ENCODE measurements at regions not wholly inside any gene's neighbourhood (a gene's known extent, or its start where the extent isn't known, plus 50 kb on each side); places are given as distances from the start of the nearest gene placed in this dataset.
"Not testable (repeated sequence)": the region's sequence is repeated elsewhere in the genome, so short reads cannot be mapped to it uniquely, and the experiment has no call there.

GRCh38 chr2:106323337-106324013, 129.4 kb upstream of the UXS1 start:
- Histone ChIP-seq H3K79me2 (ENCODE audit: insufficient read depth, low read length) (no peaks in the 10 kb centered on the region), H3K36me3 (ENCODE audit: insufficient read depth, low read length) (no peaks in the 10 kb centered on the region), H3K27me3 (ENCODE audit: insufficient read depth, low read length, poor library complexity) (no peaks in the 10 kb centered on the region), H3K4me3 (ENCODE audit: low read depth in 1 of 2, low read length in 2 of 2) (no peak overlapping the region), H3K4me2 (ENCODE audit: insufficient read depth, low read length) (no peak overlapping the region), H3K4me1 (ENCODE audit: insufficient read depth, low read length) (no peaks in the 10 kb centered on the region), H3K9ac (ENCODE audit: low read depth, low read length) (no peak overlapping the region), H3K27ac (ENCODE audit: low read length) (no peak overlapping the region), H3K9me3 (ENCODE audit: insufficient read depth, low read length, severe bottlenecking) (no peaks in the 10 kb centered on the region), H2AFZ (ENCODE audit: low read depth, low read length) (no peak overlapping the region), H4K20me1 (ENCODE audit: insufficient read depth, low read length) (no peaks in the 10 kb centered on the region)
- peak; percentile 47 for DNase-seq
- ATAC-seq (ENCODE audit: insufficient read depth, low read depth): peak; percentile 81
- TF ChIP-seq EZH2 (IDR thresholded peaks at IDR 0.05; ENCODE audit: borderline replicate concordance, low read depth, low read length, severe bottlenecking): no peak

- Histone ChIP-seq H4K20me1 (ENCODE audit: insufficient read depth, low read length) (no peaks in the 10 kb centered on the region), H3K9ac (ENCODE audit: low read depth, low read length) (no peak overlapping the region), H3K4me1 (ENCODE audit: insufficient read depth, low read length) (no peaks in the 10 kb centered on the region), H3K36me3 (ENCODE audit: insufficient read depth, low read length) (no peaks in the 10 kb centered on the region), H3K79me2 (ENCODE audit: insufficient read depth, low read length) (no peaks in the 10 kb centered on the region), H2AFZ (ENCODE audit: low read depth, low read length) (no peak overlapping the region), H3K9me3 (ENCODE audit: insufficient read depth, low read length, severe bottlenecking) (no peaks in the 10 kb centered on the region), H3K4me2 (ENCODE audit: insufficient read depth, low read length) (no peak overlapping the region), H3K27me3 (ENCODE audit: insufficient read depth, low read length, poor library complexity) (no peaks in the 10 kb centered on the region), H3K27ac (ENCODE audit: low read length) (no peak overlapping the region), H3K4me3 (ENCODE audit: low read depth in 1 of 2, low read length in 2 of 2) (no peak overlapping the region)
- TF ChIP-seq CTCF (IDR thresholded peaks at IDR 0.05; ENCODE audit: borderline replicate concordance, extremely low read depth, low read length, poor library complexity, severe bottlenecking): no peak
- TF ChIP-seq EZH2 (IDR thresholded peaks at IDR 0.05; ENCODE audit: borderline replicate concordance, low read depth, low read length, severe bottlenecking): no peak
- ATAC-seq (ENCODE audit: insufficient read depth, low read depth) (no peak), DNase-seq (no peak)
Observed at GRCh38 chr2:106322281-106322680, 128.2 kb upstream of the UXS1 start.

GRCh38 chr2:106320439-106320838, 126.3 kb upstream of the UXS1 start:
- H3K4me3 ChIP-seq (ENCODE audit: low read depth in 1 of 2, low read length in 2 of 2); H4K20me1 ChIP-seq (ENCODE audit: insufficient read depth, low read length); H2AFZ ChIP-seq (ENCODE audit: low read depth, low read length); ATAC-seq (ENCODE audit: insufficient read depth, low read depth); H3K4me1 ChIP-seq (ENCODE audit: insufficient read depth, low read length); H3K36me3 ChIP-seq (ENCODE audit: insufficient read depth, low read length); H3K27ac ChIP-seq (ENCODE audit: low read length); H3K27me3 ChIP-seq (ENCODE audit: insufficient read depth, low read length, poor library complexity); H3K9me3 ChIP-seq (ENCODE audit: insufficient read depth, low read length, severe bottlenecking); H3K9ac ChIP-seq (ENCODE audit: low read depth, low read length); H3K4me2 ChIP-seq (ENCODE audit: insufficient read depth, low read length); DNase-seq; H3K79me2 ChIP-seq (ENCODE audit: insufficient read depth, low read length): not testable (repeated sequence)

GRCh38 chr2:106316915-106317314, 122.8 kb upstream of the UXS1 start:
- H3K4me2 ChIP-seq (ENCODE audit: insufficient read depth, low read length): no peak overlapping the region
- DNase-seq: no peak
- H3K9me3 ChIP-seq (ENCODE audit: insufficient read depth, low read length, severe bottlenecking): no peaks in the 10 kb centered on the region
- no peaks in the 10 kb centered on the region for H3K36me3 ChIP-seq (ENCODE audit: insufficient read depth, low read length)
- TF ChIP-seq CTCF (IDR thresholded peaks at IDR 0.05; ENCODE audit: borderline replicate concordance, extremely low read depth, low read length, poor library complexity, severe bottlenecking) (no peak), EZH2 (IDR thresholded peaks at IDR 0.05; ENCODE audit: borderline replicate concordance, low read depth, low read length, severe bottlenecking) (no peak)
- H3K27ac ChIP-seq (ENCODE audit: low read length): no peak overlapping the region
- H3K4me3 ChIP-seq (ENCODE audit: low read depth in 1 of 2, low read length in 2 of 2): no peak overlapping the region
- H2AFZ ChIP-seq (ENCODE audit: low read depth, low read length): no peak overlapping the region
- H3K79me2 ChIP-seq (ENCODE audit: insufficient read depth, low read length): no peaks in the 10 kb centered on the region
- ATAC-seq (ENCODE audit: insufficient read depth, low read depth): no peak
- H3K9ac ChIP-seq (ENCODE audit: low read depth, low read length): no peak overlapping the region
- H4K20me1 ChIP-seq (ENCODE audit: insufficient read depth, low read length): no peaks in the 10 kb centered on the region
- peaks cover 7% of the 10 kb centered on the region for H3K4me1 ChIP-seq (ENCODE audit: insufficient read depth, low read length)
- no peaks in the 10 kb centered on the region for H3K27me3 ChIP-seq (ENCODE audit: insufficient read depth, low read length, poor library complexity)
